ENCODE measurements at regions not wholly inside any gene's neighbourhood (a gene's known extent, or its start where the extent isn't known, plus 50 kb on each side); places are given as distances from the start of the nearest gene placed in this dataset.

DNA sequence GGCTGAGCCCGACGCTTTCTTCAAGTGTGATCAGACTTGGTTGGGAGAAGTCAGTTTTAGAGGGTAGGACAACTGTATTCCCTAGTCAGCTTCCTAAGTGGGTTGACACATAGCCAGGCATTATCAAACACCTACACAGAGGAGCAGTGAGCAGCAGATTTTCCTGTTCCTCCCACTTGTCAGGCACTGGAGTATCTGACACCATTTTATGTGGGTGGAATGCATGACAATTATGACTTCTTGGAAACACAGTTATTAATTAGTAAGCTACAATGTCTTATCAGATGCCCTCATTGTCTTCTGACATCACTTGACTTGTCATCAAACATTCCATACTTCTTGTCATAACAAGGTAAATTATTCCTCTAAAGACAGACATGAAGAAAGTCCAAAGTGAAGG lies 124.9 kb downstream of the IRX2 start:
- TF ChIP-seq, protein P1, sequence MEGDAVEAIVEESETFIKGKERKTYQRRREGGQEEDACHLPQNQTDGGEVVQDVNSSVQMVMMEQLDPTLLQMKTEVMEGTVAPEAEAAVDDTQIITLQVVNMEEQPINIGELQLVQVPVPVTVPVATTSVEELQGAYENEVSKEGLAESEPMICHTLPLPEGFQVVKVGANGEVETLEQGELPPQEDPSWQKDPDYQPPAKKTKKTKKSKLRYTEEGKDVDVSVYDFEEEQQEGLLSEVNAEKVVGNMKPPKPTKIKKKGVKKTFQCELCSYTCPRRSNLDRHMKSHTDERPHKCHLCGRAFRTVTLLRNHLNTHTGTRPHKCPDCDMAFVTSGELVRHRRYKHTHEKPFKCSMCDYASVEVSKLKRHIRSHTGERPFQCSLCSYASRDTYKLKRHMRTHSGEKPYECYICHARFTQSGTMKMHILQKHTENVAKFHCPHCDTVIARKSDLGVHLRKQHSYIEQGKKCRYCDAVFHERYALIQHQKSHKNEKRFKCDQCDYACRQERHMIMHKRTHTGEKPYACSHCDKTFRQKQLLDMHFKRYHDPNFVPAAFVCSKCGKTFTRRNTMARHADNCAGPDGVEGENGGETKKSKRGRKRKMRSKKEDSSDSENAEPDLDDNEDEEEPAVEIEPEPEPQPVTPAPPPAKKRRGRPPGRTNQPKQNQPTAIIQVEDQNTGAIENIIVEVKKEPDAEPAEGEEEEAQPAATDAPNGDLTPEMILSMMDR (conservative IDR thresholded peaks at IDR 0.05; ENCODE audit: low read depth, low read length) = no peak
- no peak for TF ChIP-seq EZH2 (IDR thresholded peaks at IDR 0.05; ENCODE audit: low read length, unreplicated experiment)
- no peak for TF ChIP-seq EZH2phosphoT487 (IDR thresholded peaks at IDR 0.05; ENCODE audit: borderline replicate concordance, low read length)
